H1 (cell line): ENCODE measurements at regions not wholly inside any gene's neighbourhood (a gene's known extent, or its start where the extent isn't known, plus 50 kb on each side); places are given as distances from the start of the nearest gene placed in this dataset.
A peak's percentile ranks its signal among the peaks of the same experiment; 100 is the strongest.

Experiments
- CTCF ChIA-PET: fragments of 300-600 bp; sonication (Branson Sonifier 250); formaldehyde crosslinking; loops from one replicate; lab custom pipeline; 2021; ENCODE audit not compliant: partially characterized antibody; lab: Charles Lee
- POLR2A ChIA-PET: fragments of 300-600 bp; sonication (Branson Sonifier 250); formaldehyde crosslinking; loops from one replicate; lab custom pipeline; 2021; ENCODE audit warnings: inconsistent platforms; ENCODE audit not compliant: partially characterized antibody; lab: Charles Lee
- DNase-seq, 2 experiments: peaks; one replicate each; pipeline versions ENCODE4 v3.0.0 to v3.0.0-alpha.2; 2010 to 2022; ENCODE audit warnings: low spot score in 2 of 2, low read depth in 1 of 2, mixed read lengths in 1 of 2
- FAIRE-seq: peaks from 2 replicates; lab custom pipeline; 2011; peaks lifted over from hg19 to GRCh38; lab: Jason Lieb, UNC
- H2AFZ ChIP-seq: 2 replicates; pipeline ENCODE4 v1.8.1; 2012; ENCODE audit warnings: low read length, inconsistent platforms
- H2AK5ac ChIP-seq: 2 replicates; pipeline ENCODE4 v1.6.1; 2013; ENCODE audit warnings: low read depth, low read length
- H2BK120ac ChIP-seq: replicated peaks from 2 replicates; pipeline ENCODE3; 2013; ENCODE audit warnings: low read depth, low read length, inconsistent platforms
- H2BK12ac ChIP-seq: 2 replicates; pipeline ENCODE4 v1.6.1; 2013; ENCODE audit warnings: low read depth, low read length
- H2BK15ac ChIP-seq: 2 replicates; pipeline ENCODE4 v1.6.1; 2013; ENCODE audit warnings: low read length
- H2BK20ac ChIP-seq: 2 replicates; pipeline ENCODE4 v1.6.1; 2013; ENCODE audit warnings: low read length
- H2BK5ac ChIP-seq: 2 replicates; pipeline ENCODE4 v1.6.1; 2013; ENCODE audit warnings: low read depth, low read length
- H3K14ac ChIP-seq: 2 replicates; pipeline ENCODE4 v1.6.1; 2013; ENCODE audit warnings: inconsistent platforms; ENCODE audit not compliant: insufficient read length
- H3K18ac ChIP-seq: 2 replicates; pipeline ENCODE4 v1.6.1; 2013; ENCODE audit warnings: low read length; ENCODE audit errors: extremely low read depth
- H3K23ac ChIP-seq: 2 replicates; pipeline ENCODE4 v1.6.1; 2013; ENCODE audit warnings: inconsistent platforms; ENCODE audit not compliant: insufficient read length
- H3K23me2 ChIP-seq: 2 replicates; pipeline ENCODE4 v1.6.1; 2013; ENCODE audit warnings: low read depth, low read length
- H3K27ac ChIP-seq: 2 replicates; pipeline ENCODE4 v1.6.1; 2011; ENCODE audit warnings: low read depth, low read length, inconsistent platforms
- H3K27me3 ChIP-seq, 4 experiments: replicated peaks in 1 of 4; 1 replicate in 1 of 4; 2 replicates in 3 of 4; pipeline versions ENCODE4 v1.6.1 to v1.8.1; 2011 to 2013; ENCODE audit warnings: low read length in 3 of 4, mild to moderate bottlenecking in 3 of 4, inconsistent platforms in 2 of 4, mixed read lengths in 2 of 4, moderate library complexity in 1 of 4; ENCODE audit not compliant: control insufficient read depth in 3 of 4, insufficient read depth in 3 of 4; ENCODE audit errors: extremely low read depth in 1 of 4
- H3K36me3 ChIP-seq, 4 experiments: 2 replicates each; pipeline versions ENCODE4 v1.6.1 to v1.8.1; 2011 to 2013; ENCODE audit warnings: mild to moderate bottlenecking in 4 of 4, low read length in 3 of 4, moderate library complexity in 2 of 4, control low read depth in 1 of 4, inconsistent platforms in 1 of 4; ENCODE audit not compliant: insufficient read depth in 4 of 4, control insufficient read depth in 2 of 4
- H3K4ac ChIP-seq: replicated peaks from 2 replicates; pipeline ENCODE3; 2013; ENCODE audit warnings: low read length, low read depth, mixed read lengths, inconsistent platforms; ENCODE audit not compliant: insufficient read length
- H3K4me1 ChIP-seq, 4 experiments: replicated peaks in 1 of 4; 1 replicate in 1 of 4; 2 replicates in 3 of 4; pipeline versions ENCODE4 v1.6.1 to v1.8.1; 2011 to 2013; ENCODE audit warnings: low read length in 3 of 4, inconsistent platforms in 2 of 4, mixed read lengths in 1 of 4; ENCODE audit not compliant: insufficient read depth in 4 of 4, control insufficient read depth in 3 of 4
- H3K4me2 ChIP-seq, 2 experiments: 2 replicates each; pipeline versions ENCODE4 v1.6.1 to v1.8.1; 2011 to 2013; ENCODE audit warnings: low read depth in 2 of 2, low read length in 2 of 2, control low read depth in 1 of 2, inconsistent platforms in 1 of 2, mild to moderate bottlenecking in 1 of 2; ENCODE audit not compliant: insufficient read depth in 1 of 2
- H3K4me3 ChIP-seq, 4 experiments: fragments of 200-600, 300-600 bp in 1 of 4; sonication (generic), shearing (Covaris generic), sonication (Bioruptor Twin) in 1 of 4; 2 replicates each; pipeline versions ENCODE4 v1.5.1 to v1.8.1; 2011 to 2016; ENCODE audit warnings: low read length in 4 of 4, low read depth in 3 of 4, control low read depth in 2 of 4, inconsistent platforms in 2 of 4, mild to moderate bottlenecking in 2 of 4, mixed read lengths in 1 of 4, moderate library complexity in 1 of 4; ENCODE audit not compliant: insufficient read depth in 2 of 4; ENCODE audit errors: extremely low read depth in 1 of 4
- H3K56ac ChIP-seq: replicated peaks from 2 replicates; pipeline ENCODE3; 2013; ENCODE audit warnings: low read depth, mild to moderate bottlenecking, mixed read lengths, low read length, inconsistent platforms; ENCODE audit not compliant: insufficient read length
- H3K79me1 ChIP-seq: 2 replicates; pipeline ENCODE4 v1.6.1; 2013; ENCODE audit warnings: low read depth, low read length, control low read depth
- H3K79me2 ChIP-seq, 2 experiments: 2 replicates each; pipeline versions ENCODE4 v1.6.1 to v1.8.1; 2012 to 2013; ENCODE audit warnings: low read length in 2 of 2, mild to moderate bottlenecking in 2 of 2, inconsistent platforms in 1 of 2; ENCODE audit not compliant: insufficient read depth in 2 of 2, control insufficient read depth in 1 of 2
- H3K9ac ChIP-seq, 4 experiments: replicated peaks in 1 of 4; 1 replicate in 1 of 4; 2 replicates in 3 of 4; pipeline versions ENCODE4 v1.6.1 to v1.8.1; 2011 to 2013; ENCODE audit warnings: low read depth in 3 of 4, low read length in 3 of 4, control low read depth in 2 of 4, mild to moderate bottlenecking in 2 of 4, moderate library complexity in 2 of 4, inconsistent platforms in 1 of 4; ENCODE audit errors: extremely low read depth in 1 of 4
- H3K9me3 ChIP-seq, 2 experiments: 2 replicates each; pipeline versions ENCODE4 v1.6.1 to v1.8.1; 2012 to 2013; ENCODE audit warnings: mild to moderate bottlenecking in 2 of 2, moderate library complexity in 2 of 2, control low read depth in 1 of 2, inconsistent platforms in 1 of 2, low read depth in 1 of 2, low read length in 1 of 2, mixed read lengths in 1 of 2; ENCODE audit not compliant: insufficient read depth in 2 of 2
- H4K20me1 ChIP-seq, 2 experiments: replicated peaks in 1 of 2; 2 replicates each; pipeline versions ENCODE3 to v1.8.1; 2011 to 2013; ENCODE audit warnings: inconsistent platforms in 2 of 2, low read length in 2 of 2, mild to moderate bottlenecking in 1 of 2; ENCODE audit not compliant: insufficient read depth in 2 of 2, control insufficient read depth in 1 of 2
- H4K5ac ChIP-seq: 2 replicates; pipeline ENCODE4 v1.6.1; 2013; ENCODE audit warnings: low read length, low read depth, mixed read lengths, inconsistent platforms; ENCODE audit not compliant: insufficient read length
- H4K8ac ChIP-seq: 2 replicates; pipeline ENCODE4 v1.8.0; 2013; ENCODE audit warnings: mild to moderate bottlenecking, moderate library complexity, low read length, inconsistent platforms; ENCODE audit not compliant: insufficient read depth; ENCODE audit errors: extremely low read depth
- H4K91ac ChIP-seq: replicated peaks from 2 replicates; pipeline ENCODE3; 2013; ENCODE audit warnings: low read length, mixed read lengths, inconsistent platforms; ENCODE audit not compliant: insufficient read length
- BACH1 ChIP-seq: IDR thresholded peaks from 2 replicates; pipeline ENCODE4 v1.6.1; 2012; ENCODE audit warnings: low read length, improper control_type of control experiment
- CEBPB ChIP-seq: IDR thresholded peaks from 2 replicates; pipeline ENCODE4 v1.6.1; 2012; ENCODE audit warnings: low read depth, low read length
- E2F6 ChIP-seq: IDR thresholded peaks from 2 replicates; pipeline ENCODE4 v1.6.1; 2012; ENCODE audit warnings: inconsistent platforms
- KDM1A ChIP-seq: fragments of 200-600, 300-600 bp; sonication (generic); IDR thresholded peaks from 2 replicates; pipeline ENCODE4 v1.7.1; 2016; ENCODE audit warnings: mild to moderate bottlenecking, low read length, borderline replicate concordance
- KDM5A ChIP-seq: fragments of 200-600 bp; IDR thresholded peaks from 2 replicates; pipeline ENCODE4 v1.7.1; 2012; ENCODE audit warnings: mild to moderate bottlenecking, low read length, inconsistent platforms, mixed read lengths
- POLR2A ChIP-seq, 2 experiments: IDR thresholded peaks; 1 replicate in 1 of 2; 2 replicates in 1 of 2; pipeline ENCODE4 v1.6.1; 2011; ENCODE audit warnings: low read depth in 2 of 2, low read length in 2 of 2, mild to moderate bottlenecking in 2 of 2; ENCODE audit errors: control extremely low read depth in 1 of 2
- WGBS, 2 experiments: shearing (Covaris generic) in 1 of 2; methylation state at CpG; one replicate each; pipeline versions ENCODE4 v1.1.6 to v1.1.7; 2013 to 2015; ENCODE audit warnings: low lambda C conversion rate in 2 of 2, mixed read lengths in 2 of 2, inconsistent platforms in 1 of 2, low coverage in 1 of 2, missing lambda C conversion rate in 1 of 2; ENCODE audit not compliant: insufficient replicate concordance in 2 of 2, insufficient coverage in 1 of 2, insufficient read length in 1 of 2; ENCODE audit errors: extremely low coverage in 1 of 2, missing lambda C conversion rate in 1 of 2; 5-methylcytosine and 5-hydroxymethylcytosine counted together

GRCh38 chr12:31219521-31219920 lies 106.4 kb downstream of the SINHCAF start:
- TF ChIP-seq E2F6 (no peak), BACH1 (no peak), CEBPB (no peak), KDM5A (no peak), KDM1A (no peak), POLR2A (IDR thresholded peaks at IDR 0.05; ENCODE audit: control extremely low read depth in 1 of 2, low read depth in 2 of 2, low read length in 2 of 2) (no peak)
- Histone ChIP-seq H4K91ac (no peak overlapping the region), H3K4me1 (peaks cover 4 to 18% (median 11%) of the 10 kb centered on the region in 4 experiments), H3K9me3 (no peaks in the 10 kb centered on the region), H3K36me3 (no peaks in the 10 kb centered on the region), H4K5ac (no peak overlapping the region), H2AFZ (no peak overlapping the region), H3K27me3 (peaks cover 0 to 4% (median 1%) of the 10 kb centered on the region in 4 experiments; a peak in 1 of 7 replicates), H3K56ac (no peak overlapping the region), H2BK120ac (no peak overlapping the region), H2BK12ac (peak overlapping the region; percentile 69; the same call in 1 of the 2 replicates), H3K18ac (no peak overlapping the region), H3K14ac (no peak overlapping the region), H3K27ac (no peak overlapping the region), H3K23me2 (no peaks in the 10 kb centered on the region), H3K4ac (no peak overlapping the region), H3K23ac (no peak overlapping the region), H2BK5ac (0 out of 2 replicates have a peak overlapping the region, but pooled peaks have one; percentile 26), H4K20me1 (no peaks in the 10 kb centered on the region), H2AK5ac (no peak overlapping the region), H4K8ac (no peak overlapping the region), H3K4me2 (no peak overlapping the region), H2BK15ac (peak overlapping the region; percentile 62; the same call in 1 of the 2 replicates), H2BK20ac (peak overlapping the region; percentile 66; the same call in 1 of the 2 replicates), H3K79me1 (no peaks in the 10 kb centered on the region), H3K79me2 (no peaks in the 10 kb centered on the region), H3K4me3 (no peak overlapping the region), H3K9ac (no peak overlapping the region)
- ChIA-PET POLR2A (no interaction called here), CTCF (interaction anchor here (4.8 to 20.4 kb wide), 2 partner anchors 12 to 20 kb away, joined by 25 to 231 read pairs; no protein-coding TSS in a partner anchor)
- WGBS, 2 experiments: 98% methylated on average over 9 of the region's 9 CpGs; no CpG with 5 or more reads in 1 of the 2 experiments
- no peak for FAIRE-seq
- DNase-seq: no peak
